ENCODE measurements at regions not wholly inside any gene's neighbourhood (a gene's known extent, or its start where the extent isn't known, plus 50 kb on each side); places are given as distances from the start of the nearest gene placed in this dataset.

DNA sequence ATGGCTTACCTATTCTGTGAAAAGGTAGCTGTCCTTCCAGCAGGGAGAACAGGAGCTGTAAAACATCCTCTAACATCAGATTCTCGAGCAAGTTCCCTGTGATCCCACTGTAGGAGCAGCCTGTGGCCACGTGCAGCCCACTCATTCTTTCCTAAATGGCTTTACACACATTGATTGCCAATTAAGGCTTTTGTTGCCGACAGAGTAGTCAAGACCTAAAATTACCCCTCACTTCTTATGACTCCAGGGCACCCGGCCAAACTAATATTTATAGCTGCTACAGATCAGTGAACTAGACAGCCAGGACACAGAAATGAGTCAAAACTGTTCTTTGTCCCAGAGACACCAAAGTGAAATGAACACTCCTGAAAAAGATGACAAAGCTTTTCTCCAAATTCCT is 832.1 kb downstream of the SORCS3 start:
- TF ChIP-seq EZH2phosphoT487 (conservative IDR thresholded peaks at IDR 0.05; ENCODE audit: low read length), result no peak
- TF ChIP-seq, protein P1, sequence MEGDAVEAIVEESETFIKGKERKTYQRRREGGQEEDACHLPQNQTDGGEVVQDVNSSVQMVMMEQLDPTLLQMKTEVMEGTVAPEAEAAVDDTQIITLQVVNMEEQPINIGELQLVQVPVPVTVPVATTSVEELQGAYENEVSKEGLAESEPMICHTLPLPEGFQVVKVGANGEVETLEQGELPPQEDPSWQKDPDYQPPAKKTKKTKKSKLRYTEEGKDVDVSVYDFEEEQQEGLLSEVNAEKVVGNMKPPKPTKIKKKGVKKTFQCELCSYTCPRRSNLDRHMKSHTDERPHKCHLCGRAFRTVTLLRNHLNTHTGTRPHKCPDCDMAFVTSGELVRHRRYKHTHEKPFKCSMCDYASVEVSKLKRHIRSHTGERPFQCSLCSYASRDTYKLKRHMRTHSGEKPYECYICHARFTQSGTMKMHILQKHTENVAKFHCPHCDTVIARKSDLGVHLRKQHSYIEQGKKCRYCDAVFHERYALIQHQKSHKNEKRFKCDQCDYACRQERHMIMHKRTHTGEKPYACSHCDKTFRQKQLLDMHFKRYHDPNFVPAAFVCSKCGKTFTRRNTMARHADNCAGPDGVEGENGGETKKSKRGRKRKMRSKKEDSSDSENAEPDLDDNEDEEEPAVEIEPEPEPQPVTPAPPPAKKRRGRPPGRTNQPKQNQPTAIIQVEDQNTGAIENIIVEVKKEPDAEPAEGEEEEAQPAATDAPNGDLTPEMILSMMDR (IDR thresholded peaks at IDR 0.05; ENCODE audit: insufficient read depth, low read length, poor library complexity, severe bottlenecking), result no peak
- Histone ChIP-seq H3K27ac (ENCODE audit: low read depth, low read length) (no peak overlapping the region), H3K9me3 (ENCODE audit: insufficient read depth, low read length) (no peaks in the 10 kb centered on the region)

DNA sequence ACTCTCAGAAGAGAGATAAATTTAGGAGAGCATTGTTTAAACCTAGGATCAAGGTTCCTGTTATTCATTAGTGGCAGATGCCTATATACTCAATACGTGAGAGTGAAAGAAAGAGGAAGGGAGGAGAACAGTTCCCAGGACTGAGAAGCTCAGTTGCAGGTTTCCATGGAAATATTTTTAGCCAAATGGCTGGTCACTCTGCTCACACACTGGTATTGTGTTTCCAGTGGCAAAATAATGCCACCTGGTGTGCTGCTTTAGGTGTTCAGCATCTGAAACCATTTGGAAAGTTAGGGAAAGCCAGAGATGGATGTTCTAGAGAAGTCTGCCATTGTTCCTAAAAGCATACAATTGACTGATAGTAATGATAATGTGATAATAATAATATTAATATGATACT is 827.7 kb downstream of the SORCS3 start:
- no peaks in the 10 kb centered on the region for H3K9me3 ChIP-seq (ENCODE audit: insufficient read depth, low read length)
- no peaks in the 10 kb centered on the region for H4K20me1 ChIP-seq (ENCODE audit: low read depth, low read length)
- no peak overlapping the region for H3K27ac ChIP-seq (ENCODE audit: low read depth, low read length)
- no peaks in the 10 kb centered on the region for H3K9me2 ChIP-seq (replicated peaks; ENCODE audit: insufficient read depth, low read length)
- no peak overlapping the region for H2AFZ ChIP-seq (ENCODE audit: low read depth, low read length, severe bottlenecking)
- no peak overlapping the region for H3K4me3 ChIP-seq (ENCODE audit: insufficient read depth, low read length, poor library complexity, severe bottlenecking)
- no peak for TF ChIP-seq EZH2phosphoT487 (conservative IDR thresholded peaks at IDR 0.05; ENCODE audit: low read length)
- TF ChIP-seq, protein P1 (IDR thresholded peaks at IDR 0.05; ENCODE audit: insufficient read depth, low read length, poor library complexity, severe bottlenecking), result no peak
- no peak overlapping the region for H3K9ac ChIP-seq (ENCODE audit: low read length)
- no peaks in the 10 kb centered on the region for H3K79me2 ChIP-seq (ENCODE audit: insufficient read depth, low read length)
- H3F3A ChIP-seq (ENCODE audit: insufficient read depth), result no peaks in the 10 kb centered on the region
- H3K27me3 ChIP-seq (ENCODE audit: low read length), result no peaks in the 10 kb centered on the region
- H3K4me2 ChIP-seq (ENCODE audit: low read depth, low read length, poor library complexity, severe bottlenecking), result no peak overlapping the region
- no peaks in the 10 kb centered on the region for H3K36me3 ChIP-seq (ENCODE audit: low read length)

More for the DNA sequence above, 832.1 kb downstream of the SORCS3 start:
- Histone ChIP-seq H3F3A (ENCODE audit: insufficient read depth) (no peaks in the 10 kb centered on the region), H3K4me3 (ENCODE audit: insufficient read depth, low read length, poor library complexity, severe bottlenecking) (no peak overlapping the region), H4K20me1 (ENCODE audit: low read depth, low read length) (no peaks in the 10 kb centered on the region), H3K36me3 (ENCODE audit: low read length) (no peaks in the 10 kb centered on the region), H3K4me2 (ENCODE audit: low read depth, low read length, poor library complexity, severe bottlenecking) (no peak overlapping the region), H3K27me3 (ENCODE audit: low read length) (no peaks in the 10 kb centered on the region), H2AFZ (ENCODE audit: low read depth, low read length, severe bottlenecking) (no peak overlapping the region), H3K79me2 (ENCODE audit: insufficient read depth, low read length) (no peaks in the 10 kb centered on the region), H3K9ac (ENCODE audit: low read length) (no peak overlapping the region), H3K9me2 (replicated peaks; ENCODE audit: insufficient read depth, low read length) (no peaks in the 10 kb centered on the region)

DNA sequence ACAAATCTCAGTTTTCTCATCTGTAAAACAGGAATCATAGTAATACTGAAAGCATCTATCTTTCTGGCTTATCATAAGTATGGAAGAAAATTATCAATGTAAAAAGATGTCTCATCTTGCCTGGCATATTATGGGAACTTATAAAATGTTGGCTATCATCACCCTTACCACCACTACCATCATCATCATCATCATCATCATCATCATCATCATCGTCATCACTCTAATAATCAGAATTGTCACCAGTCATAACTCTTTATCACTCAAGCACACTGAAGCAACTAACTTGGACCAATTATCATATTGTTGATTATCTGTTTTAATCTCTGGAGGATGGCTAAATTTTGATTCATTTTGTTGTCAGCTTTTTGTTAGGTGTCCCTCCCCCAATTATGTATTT is 825.4 kb downstream of the SORCS3 start:
- no peak overlapping the region for H3K27ac ChIP-seq (ENCODE audit: low read depth, low read length)
- no peaks in the 10 kb centered on the region for H4K20me1 ChIP-seq (ENCODE audit: low read depth, low read length)
- no peaks in the 10 kb centered on the region for H3F3A ChIP-seq (ENCODE audit: insufficient read depth)
- no peaks in the 10 kb centered on the region for H3K9me2 ChIP-seq (replicated peaks; ENCODE audit: insufficient read depth, low read length)
- no peak overlapping the region for H3K4me2 ChIP-seq (ENCODE audit: low read depth, low read length, poor library complexity, severe bottlenecking)
- no peaks in the 10 kb centered on the region for H3K9me3 ChIP-seq (ENCODE audit: insufficient read depth, low read length)
- TF ChIP-seq, protein P1 (IDR thresholded peaks at IDR 0.05; ENCODE audit: insufficient read depth, low read length, poor library complexity, severe bottlenecking), result no peak
- TF ChIP-seq EZH2phosphoT487 (conservative IDR thresholded peaks at IDR 0.05; ENCODE audit: low read length), result no peak
- H3K36me3 ChIP-seq (ENCODE audit: low read length), result no peaks in the 10 kb centered on the region
- H3K9ac ChIP-seq (ENCODE audit: low read length), result no peak overlapping the region
- no peaks in the 10 kb centered on the region for H3K79me2 ChIP-seq (ENCODE audit: insufficient read depth, low read length)
- no peak overlapping the region for H3K4me3 ChIP-seq (ENCODE audit: insufficient read depth, low read length, poor library complexity, severe bottlenecking)
- no peaks in the 10 kb centered on the region for H3K27me3 ChIP-seq (ENCODE audit: low read length)
- no peak overlapping the region for H2AFZ ChIP-seq (ENCODE audit: low read depth, low read length, severe bottlenecking)
